A549 (cell line): ENCODE measurements at regions not wholly inside any gene's neighbourhood (a gene's known extent, or its start where the extent isn't known, plus 50 kb on each side); places are given as distances from the start of the nearest gene placed in this dataset.

Source experiments
- ATAC-seq, 2 experiments: fragments of 200-7000 bp in 1 of 2; fragments of >200 bp in 1 of 2; cut with Nextera tagmentation in 1 of 2; cut with Tn5 transposase in 1 of 2; 3 replicates each; pipeline versions ENCODE4 v1.8.0 to v1.9.1; 2018 to 2020; ENCODE audit warnings: mild to moderate bottlenecking in 1 of 2, moderate library complexity in 1 of 2
- CTCF ChIA-PET: fragments of 300-600 bp; sonication (Branson Sonifier 250); formaldehyde crosslinking; extraction: SDS; loops from one replicate; lab custom pipeline; 2021; ENCODE audit warnings: antibody characterized with exemption, inconsistent platforms; lab: Yijun Ruan, JAX
- POLR2A ChIA-PET: fragments of 350-600 bp; formaldehyde crosslinking; extraction: SDS; loops from one replicate; lab custom pipeline; 2021; ENCODE audit warnings: antibody characterized with exemption, inconsistent platforms; lab: Yijun Ruan, JAX
- DNase-seq, 2 experiments: peaks; one replicate each; pipeline versions ENCODE4 v3.0.0 to v3.0.0-alpha.2; 2011 to 2016; ENCODE audit warnings: low read depth in 1 of 2, low spot score in 1 of 2
- FAIRE-seq: peaks from 2 replicates; lab custom pipeline; 2011; peaks lifted over from hg19 to GRCh38; lab: Jason Lieb, UNC
- H3K27ac ChIP-seq, 2 experiments: fragments of >200 bp; sonication (Bioruptor Twin); formaldehyde crosslinking; 3 replicates each; pipeline ENCODE4 v1.5.1; 2016 to 2017
- H3K4me1 ChIP-seq: fragments of >200 bp; sonication (Bioruptor Twin); formaldehyde crosslinking; 3 replicates; pipeline ENCODE4 v1.6.1; 2016
- H3K4me2 ChIP-seq: fragments of >200 bp; sonication (Bioruptor Twin); formaldehyde crosslinking; 3 replicates; pipeline ENCODE4 v1.6.1; 2016
- H3K4me3 ChIP-seq: fragments of >200 bp; sonication (Bioruptor Twin); formaldehyde crosslinking; 3 replicates; pipeline ENCODE4 v1.5.1; 2016
- H3K9me3 ChIP-seq: fragments of >200 bp; sonication (Bioruptor Twin); formaldehyde crosslinking; 3 replicates; pipeline ENCODE4 v1.6.1; 2016
- CBX2 ChIP-seq: fragments of 200-600 bp; sonication (generic); IDR thresholded peaks from 2 replicates; pipeline ENCODE4 v1.6.1; 2016; ENCODE audit warnings: low read depth, mild to moderate bottlenecking, borderline replicate concordance
- CHD4 ChIP-seq: fragments of 200-600 bp; sonication (generic); IDR thresholded peaks from 2 replicates; pipeline ENCODE4 v1.6.1; 2016; ENCODE audit warnings: antibody characterized with exemption, mild to moderate bottlenecking, borderline replicate concordance
- EHF ChIP-seq: fragments of 250-450 bp; sonication (Bioruptor Pico); IDR thresholded peaks from 2 replicates; pipeline ENCODE4 v1.5.0; 2020; ENCODE audit warnings: mild to moderate bottlenecking
- EP300 ChIP-seq, 2 experiments: fragments of >200 bp; sonication (Bioruptor Twin); formaldehyde crosslinking; IDR thresholded peaks; 2 replicates in 1 of 2; 3 replicates in 1 of 2; pipeline ENCODE4 v1.6.1; 2016 to 2017
- ESRRA ChIP-seq: fragments of 150-350 bp; IDR thresholded peaks from 2 replicates; pipeline ENCODE4 v1.6.1; 2014; ENCODE audit warnings: mild to moderate bottlenecking, low read length, borderline replicate concordance
- FOSL2 ChIP-seq, 2 experiments: fragments of 450-650 bp in 1 of 2; fragments of >200 bp in 1 of 2; sonication (Bioruptor Twin) in 1 of 2; formaldehyde crosslinking; IDR thresholded peaks; 2 replicates each; pipeline versions ENCODE4 v1.5.0 to v1.6.1; 2016 to 2020; ENCODE audit warnings: mild to moderate bottlenecking in 1 of 2, moderate library complexity in 1 of 2
- FOXS1 ChIP-seq: fragments of 250-450 bp; sonication (Bioruptor Pico); IDR thresholded peaks from 2 replicates; pipeline ENCODE4 v1.5.0; 2020; ENCODE audit warnings: mild to moderate bottlenecking, moderate library complexity
- HDAC2 ChIP-seq: fragments of 200-600 bp; sonication (generic); IDR thresholded peaks from 2 replicates; pipeline ENCODE4 v1.6.1; 2016
- HEYL ChIP-seq: fragments of 250-450 bp; sonication (Bioruptor Pico); IDR thresholded peaks from 2 replicates; pipeline ENCODE4 v1.8.0; 2021; ENCODE audit warnings: mild to moderate bottlenecking, moderate library complexity
- HOXA7 ChIP-seq: fragments of 250-450 bp; sonication (Bioruptor Pico); IDR thresholded peaks from 2 replicates; pipeline ENCODE4 v1.5.0; 2020; ENCODE audit warnings: mild to moderate bottlenecking, moderate library complexity
- HOXB13 ChIP-seq: fragments of 250-450 bp; sonication (Bioruptor Pico); IDR thresholded peaks from 2 replicates; pipeline ENCODE4 v1.5.0; 2020; ENCODE audit warnings: low read depth, mild to moderate bottlenecking, moderate library complexity
- HOXB5 ChIP-seq: fragments of 250-450 bp; sonication (Bioruptor Pico); IDR thresholded peaks from 2 replicates; pipeline ENCODE4 v1.5.0; 2020; ENCODE audit warnings: mild to moderate bottlenecking, moderate library complexity
- MYC ChIP-seq: IDR thresholded peaks from 2 replicates; pipeline ENCODE4 v1.6.1; 2012; ENCODE audit warnings: mild to moderate bottlenecking, inconsistent platforms, low read length, improper control_type of control experiment, borderline replicate concordance
- NPAS2 ChIP-seq: fragments of 250-450 bp; sonication (Bioruptor Pico); IDR thresholded peaks from 2 replicates; pipeline ENCODE4 v1.8.0; 2022; ENCODE audit warnings: mild to moderate bottlenecking, moderate library complexity, borderline replicate concordance
- NR3C1 ChIP-seq: fragments of >200 bp; sonication (Bioruptor Twin); formaldehyde crosslinking; IDR thresholded peaks from 3 replicates; pipeline ENCODE4 v1.6.1; 2017
- POLR2AphosphoS2 ChIP-seq: conservative IDR thresholded peaks from 2 replicates; pipeline ENCODE4 v1.6.1; 2012; ENCODE audit warnings: low read length, improper control_type of control experiment, inconsistent platforms
- RAD21 ChIP-seq, 2 experiments: fragments of >200 bp in 1 of 2; sonication (Bioruptor Twin) in 1 of 2; formaldehyde crosslinking in 1 of 2; IDR thresholded peaks in 1 of 2; conservative IDR thresholded peaks in 1 of 2; 2 replicates in 1 of 2; 3 replicates in 1 of 2; pipeline ENCODE4 v1.6.1; 2012 to 2018; ENCODE audit warnings: inconsistent platforms in 1 of 2
- RARB ChIP-seq: fragments of 250-450 bp; sonication (Bioruptor Pico); IDR thresholded peaks from 2 replicates; pipeline ENCODE4 v1.8.0; 2021; ENCODE audit warnings: mild to moderate bottlenecking, moderate library complexity
- RFX5 ChIP-seq: fragments of 450-650 bp; IDR thresholded peaks from 2 replicates; pipeline ENCODE4 v1.7.1; 2014; ENCODE audit warnings: antibody characterized with exemption, mild to moderate bottlenecking, moderate library complexity
- SMC3 ChIP-seq: fragments of >200 bp; sonication (Bioruptor Twin); formaldehyde crosslinking; IDR thresholded peaks from 3 replicates; pipeline ENCODE4 v1.6.1; 2018; ENCODE audit warnings: inconsistent platforms
- SREBF2 ChIP-seq: fragments of 450-650 bp; IDR thresholded peaks from 2 replicates; pipeline ENCODE4 v1.6.1; 2014; ENCODE audit warnings: mild to moderate bottlenecking, moderate library complexity
- TFCP2L1 ChIP-seq: fragments of 250-450 bp; sonication (Bioruptor Pico); IDR thresholded peaks from 2 replicates; pipeline ENCODE4 v1.5.0; 2021; ENCODE audit warnings: mild to moderate bottlenecking
- TP53 ChIP-seq: fragments of 250-450 bp; sonication (Bioruptor Pico); IDR thresholded peaks from 2 replicates; pipeline ENCODE4 v1.5.0; 2021; ENCODE audit warnings: mild to moderate bottlenecking, moderate library complexity
- ZC3H11A ChIP-seq: fragments of 450-650 bp; IDR thresholded peaks from 2 replicates; pipeline ENCODE4 v1.6.1; 2014; ENCODE audit warnings: antibody characterized with exemption, mild to moderate bottlenecking
- ZFP36 ChIP-seq: fragments of 450-650 bp; IDR thresholded peaks from 2 replicates; pipeline ENCODE4 v1.6.1; 2014; ENCODE audit warnings: borderline replicate concordance; ENCODE audit not compliant: partially characterized antibody
- WGBS: methylation state at CpG from one replicate; pipeline ENCODE4 v1.1.6; 2017; ENCODE audit errors: missing lambda C conversion rate; 5-methylcytosine and 5-hydroxymethylcytosine counted together
- TF ChIP-seq, protein P1 (sequence below): fragments of >200 bp; sonication (Bioruptor Twin); formaldehyde crosslinking; IDR thresholded peaks from 3 replicates; pipeline ENCODE4 v1.5.1; 2016
- TF ChIP-seq, protein P2 (sequence below): fragments of 200-600 bp; sonication (generic); IDR thresholded peaks from 2 replicates; pipeline ENCODE4 v1.6.1; 2016; ENCODE audit warnings: antibody characterized with exemption, mild to moderate bottlenecking, moderate library complexity
- TF ChIP-seq, protein P3 (sequence below): fragments of 250-450 bp; sonication (Bioruptor Pico); IDR thresholded peaks from 2 replicates; pipeline ENCODE4 v1.5.0; 2020; ENCODE audit warnings: low read depth, mild to moderate bottlenecking, moderate library complexity

DNA sequence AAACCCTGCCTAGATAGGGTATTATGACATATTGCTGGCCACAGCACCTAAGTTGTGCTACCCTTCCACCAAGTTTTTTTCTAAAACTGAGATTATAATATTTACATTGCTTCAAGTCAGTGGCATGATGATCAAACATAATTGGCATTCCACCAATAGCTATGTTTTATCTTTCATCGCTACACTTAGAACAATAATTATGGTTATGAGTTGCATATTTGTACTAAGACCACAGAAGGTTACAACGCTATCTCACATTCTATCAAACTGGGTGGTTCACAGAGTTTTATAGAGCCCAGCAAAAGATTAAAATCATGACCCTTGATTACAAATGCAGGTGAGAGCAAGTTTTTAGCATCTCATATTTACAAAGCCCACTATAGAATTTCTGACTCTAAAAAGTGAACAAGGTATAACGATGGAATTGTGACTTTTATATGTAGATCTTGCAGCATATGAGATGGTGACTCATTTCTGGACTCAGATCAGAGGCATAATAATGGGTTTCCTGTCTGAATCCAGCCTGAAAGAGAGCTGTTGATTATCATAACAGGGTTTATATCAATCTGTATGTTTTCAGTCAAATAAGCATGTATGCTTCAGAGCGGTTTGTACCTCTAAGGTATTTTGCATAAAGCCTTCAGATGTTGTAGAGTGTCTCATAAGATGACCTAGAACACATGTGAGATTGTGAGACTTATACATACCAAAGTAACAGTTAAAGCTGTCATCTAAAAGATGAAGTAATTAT is 847.2 kb upstream of the TSPY4 start:
- Histone ChIP-seq H3K27ac (no peak overlapping the region), H3K4me1 (no peaks in the 10 kb centered on the region), H3K9me3 (no peaks in the 10 kb centered on the region), H3K4me2 (no peak overlapping the region), H3K4me3 (no peak overlapping the region)
- ChIA-PET POLR2A (no interaction called here), CTCF (no interaction called here)
- DNase-seq (no peak), ATAC-seq (no peak), FAIRE-seq (no peak)
- 24% methylated on average over 4 of the region's 4 CpGs for WGBS
- TF ChIP-seq, protein P1, sequence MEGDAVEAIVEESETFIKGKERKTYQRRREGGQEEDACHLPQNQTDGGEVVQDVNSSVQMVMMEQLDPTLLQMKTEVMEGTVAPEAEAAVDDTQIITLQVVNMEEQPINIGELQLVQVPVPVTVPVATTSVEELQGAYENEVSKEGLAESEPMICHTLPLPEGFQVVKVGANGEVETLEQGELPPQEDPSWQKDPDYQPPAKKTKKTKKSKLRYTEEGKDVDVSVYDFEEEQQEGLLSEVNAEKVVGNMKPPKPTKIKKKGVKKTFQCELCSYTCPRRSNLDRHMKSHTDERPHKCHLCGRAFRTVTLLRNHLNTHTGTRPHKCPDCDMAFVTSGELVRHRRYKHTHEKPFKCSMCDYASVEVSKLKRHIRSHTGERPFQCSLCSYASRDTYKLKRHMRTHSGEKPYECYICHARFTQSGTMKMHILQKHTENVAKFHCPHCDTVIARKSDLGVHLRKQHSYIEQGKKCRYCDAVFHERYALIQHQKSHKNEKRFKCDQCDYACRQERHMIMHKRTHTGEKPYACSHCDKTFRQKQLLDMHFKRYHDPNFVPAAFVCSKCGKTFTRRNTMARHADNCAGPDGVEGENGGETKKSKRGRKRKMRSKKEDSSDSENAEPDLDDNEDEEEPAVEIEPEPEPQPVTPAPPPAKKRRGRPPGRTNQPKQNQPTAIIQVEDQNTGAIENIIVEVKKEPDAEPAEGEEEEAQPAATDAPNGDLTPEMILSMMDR, result no peak
- TF ChIP-seq, protein P2, sequence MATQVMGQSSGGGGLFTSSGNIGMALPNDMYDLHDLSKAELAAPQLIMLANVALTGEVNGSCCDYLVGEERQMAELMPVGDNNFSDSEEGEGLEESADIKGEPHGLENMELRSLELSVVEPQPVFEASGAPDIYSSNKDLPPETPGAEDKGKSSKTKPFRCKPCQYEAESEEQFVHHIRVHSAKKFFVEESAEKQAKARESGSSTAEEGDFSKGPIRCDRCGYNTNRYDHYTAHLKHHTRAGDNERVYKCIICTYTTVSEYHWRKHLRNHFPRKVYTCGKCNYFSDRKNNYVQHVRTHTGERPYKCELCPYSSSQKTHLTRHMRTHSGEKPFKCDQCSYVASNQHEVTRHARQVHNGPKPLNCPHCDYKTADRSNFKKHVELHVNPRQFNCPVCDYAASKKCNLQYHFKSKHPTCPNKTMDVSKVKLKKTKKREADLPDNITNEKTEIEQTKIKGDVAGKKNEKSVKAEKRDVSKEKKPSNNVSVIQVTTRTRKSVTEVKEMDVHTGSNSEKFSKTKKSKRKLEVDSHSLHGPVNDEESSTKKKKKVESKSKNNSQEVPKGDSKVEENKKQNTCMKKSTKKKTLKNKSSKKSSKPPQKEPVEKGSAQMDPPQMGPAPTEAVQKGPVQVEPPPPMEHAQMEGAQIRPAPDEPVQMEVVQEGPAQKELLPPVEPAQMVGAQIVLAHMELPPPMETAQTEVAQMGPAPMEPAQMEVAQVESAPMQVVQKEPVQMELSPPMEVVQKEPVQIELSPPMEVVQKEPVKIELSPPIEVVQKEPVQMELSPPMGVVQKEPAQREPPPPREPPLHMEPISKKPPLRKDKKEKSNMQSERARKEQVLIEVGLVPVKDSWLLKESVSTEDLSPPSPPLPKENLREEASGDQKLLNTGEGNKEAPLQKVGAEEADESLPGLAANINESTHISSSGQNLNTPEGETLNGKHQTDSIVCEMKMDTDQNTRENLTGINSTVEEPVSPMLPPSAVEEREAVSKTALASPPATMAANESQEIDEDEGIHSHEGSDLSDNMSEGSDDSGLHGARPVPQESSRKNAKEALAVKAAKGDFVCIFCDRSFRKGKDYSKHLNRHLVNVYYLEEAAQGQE, result no peak
- TF ChIP-seq NR3C1, result no peak
- TF ChIP-seq TFCP2L1 (CRISPR knock-in tag), result no peak
- TF ChIP-seq, protein P3, sequence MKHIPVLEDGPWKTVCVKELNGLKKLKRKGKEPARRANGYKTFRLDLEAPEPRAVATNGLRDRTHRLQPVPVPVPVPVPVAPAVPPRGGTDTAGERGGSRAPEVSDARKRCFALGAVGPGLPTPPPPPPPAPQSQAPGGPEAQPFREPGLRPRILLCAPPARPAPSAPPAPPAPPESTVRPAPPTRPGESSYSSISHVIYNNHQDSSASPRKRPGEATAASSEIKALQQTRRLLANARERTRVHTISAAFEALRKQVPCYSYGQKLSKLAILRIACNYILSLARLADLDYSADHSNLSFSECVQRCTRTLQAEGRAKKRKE (CRISPR knock-in tag), result no peak
- no peak for TF ChIP-seq HEYL (CRISPR knock-in tag)
- TF ChIP-seq ZFP36, result no peak
- TF ChIP-seq ESRRA, result no peak
- no peak for TF ChIP-seq RARB (CRISPR knock-in tag)
- TF ChIP-seq RFX5, result no peak
- no peak for TF ChIP-seq RAD21 (conservative IDR thresholded peaks at IDR 0.05 in 1 of 2, IDR thresholded peaks at IDR 0.05 in 1 of 2)

DNA sequence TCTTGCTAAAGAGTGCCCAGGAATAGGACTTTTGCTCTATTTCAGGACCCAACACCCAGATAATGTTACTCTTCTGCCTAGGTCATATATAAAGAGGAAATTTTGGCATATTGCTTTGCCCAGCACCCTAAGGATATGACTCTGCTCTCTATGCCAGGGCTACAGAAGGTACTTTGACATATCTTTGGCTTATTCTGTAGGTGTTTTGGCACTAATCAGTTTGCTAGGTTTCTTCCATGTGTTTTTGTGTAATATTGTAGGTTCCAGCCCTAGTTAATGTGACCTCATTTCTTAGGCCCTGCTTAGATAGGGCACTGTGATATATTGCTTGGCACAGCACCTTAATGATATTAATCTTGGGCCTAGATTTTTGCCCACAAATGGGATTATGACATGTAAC is 842.9 kb upstream of the TSPY4 start:
- ATAC-seq (no peak), FAIRE-seq (no peak), DNase-seq (no peak)
- Histone ChIP-seq H3K4me2 (no peak overlapping the region), H3K27ac (no peak overlapping the region), H3K9me3 (no peaks in the 10 kb centered on the region), H3K4me1 (no peaks in the 10 kb centered on the region), H3K4me3 (no peak overlapping the region)
- POLR2A ChIA-PET, result no interaction called here
- CTCF ChIA-PET, result no interaction called here
- TF ChIP-seq HOXA7 (CRISPR knock-in tag) (no peak), CBX2 (no peak), EP300 (IDR thresholded peaks at IDR 0.05) (no peak), RFX5 (no peak), HOXB13 (CRISPR knock-in tag) (no peak), ZFP36 (no peak), HDAC2 (no peak), SREBF2 (no peak)
- TF ChIP-seq, all 56 proteins: peak for 0

DNA sequence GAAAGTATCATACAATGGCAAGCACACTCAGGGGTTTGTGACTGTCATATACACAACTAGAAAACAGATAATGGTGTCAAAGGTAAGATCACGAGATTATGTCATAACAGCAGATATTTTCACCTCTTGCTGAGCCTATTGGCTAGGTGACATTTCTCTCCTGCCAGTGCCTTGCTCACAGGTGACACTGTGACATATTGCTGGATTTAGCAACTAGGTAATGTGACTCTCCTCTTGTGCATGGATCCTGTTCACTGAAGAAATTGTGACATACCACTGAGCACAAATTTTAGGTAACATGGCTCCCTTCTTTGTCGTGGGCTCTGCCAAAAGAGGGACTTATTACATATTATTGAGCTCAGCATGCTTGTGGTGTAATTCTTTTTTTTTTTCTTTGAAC is 842.0 kb upstream of the TSPY4 start:
- no peak for DNase-seq
- TF ChIP-seq ZC3H11A (no peak), SMC3 (no peak), EHF (no peak), HOXB5 (CRISPR knock-in tag) (no peak), NR3C1 (no peak), POLR2AphosphoS2 (no peak), TP53 (CRISPR knock-in tag) (no peak), HDAC2 (no peak), NPAS2 (CRISPR knock-in tag) (no peak), HOXA7 (CRISPR knock-in tag) (no peak), CHD4 (no peak), MYC (no peak), FOXS1 (CRISPR knock-in tag) (no peak), FOSL2 (IDR thresholded peaks at IDR 0.05) (no peak), FOSL2 (CRISPR knock-in tag; IDR thresholded peaks at IDR 0.05) (no peak)
- FAIRE-seq, result no peak
- POLR2A ChIA-PET, result no interaction called here
- no peak for ATAC-seq
- no peaks in the 10 kb centered on the region for H3K9me3 ChIP-seq
- CTCF ChIA-PET, result no interaction called here
- H3K4me1 ChIP-seq, result no peaks in the 10 kb centered on the region
- H3K4me2 ChIP-seq, result no peak overlapping the region
- H3K4me3 ChIP-seq, result no peak overlapping the region
- WGBS, result 0% methylated on average over 2 of the region's 2 CpGs
- no peak overlapping the region for H3K27ac ChIP-seq
